Peyer's patch (tissue), 4 donors: ENCODE measurements at regions not wholly inside any gene's neighbourhood (a gene's known extent, or its start where the extent isn't known, plus 50 kb on each side); places are given as distances from the start of the nearest gene placed in this dataset.

Experiments used
- CTCF ChIP-seq, 6 experiments: fragments of 450-650 bp in 4 of 6; fragments of 200-600 bp in 2 of 6; sonication (generic) in 1 of 6; IDR thresholded peaks; one replicate each; pipeline ENCODE4 v1.5.1; 2017 to 2019; ENCODE audit warnings: antibody characterized with exemption in 6 of 6, mild to moderate bottlenecking in 3 of 6, moderate library complexity in 1 of 6
- POLR2A ChIP-seq, 2 donors: fragments of 450-650 bp; IDR thresholded peaks; one replicate each; pipeline ENCODE4 v1.5.1; 2017; ENCODE audit warnings: antibody characterized with exemption in 2 of 2, mild to moderate bottlenecking in 2 of 2, moderate library complexity in 2 of 2

DNA sequence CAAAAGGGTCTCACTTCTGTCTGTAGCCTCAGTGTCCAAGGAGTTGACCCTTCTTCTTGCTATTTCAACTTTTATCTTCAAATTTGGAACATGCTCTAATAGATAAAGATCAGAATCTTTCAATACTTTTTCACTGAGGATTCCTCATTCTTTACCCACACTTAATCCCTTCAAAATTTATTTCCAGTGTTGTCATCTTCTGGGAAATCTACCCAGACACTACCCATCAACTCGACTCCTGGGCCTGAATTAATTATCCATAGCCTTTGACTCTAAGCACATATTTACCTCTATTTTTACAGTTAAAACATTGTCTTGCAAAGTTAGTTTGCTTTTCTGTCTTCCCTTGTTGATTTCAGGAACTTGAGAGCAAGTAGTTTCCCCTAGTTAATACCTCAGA is 1022.5 kb downstream of the PCDH9 start:
- no peak for TF ChIP-seq CTCF (IDR thresholded peaks at IDR 0.05)
- TF ChIP-seq POLR2A (IDR thresholded peaks at IDR 0.05) = no peak
